WI38 (cell line): ENCODE measurements at regions not wholly inside any gene's neighbourhood (a gene's known extent, or its start where the extent isn't known, plus 50 kb on each side); places are given as distances from the start of the nearest gene placed in this dataset.

Source experiments
- H3K4me3 ChIP-seq: 2 replicates; pipeline ENCODE4 v1.5.1; 2011; ENCODE audit warnings: low read depth, mild to moderate bottlenecking, control low read depth, low read length
- CTCF ChIP-seq: IDR thresholded peaks from 2 replicates; pipeline ENCODE4 v1.5.1; 2012; ENCODE audit warnings: low read depth, mild to moderate bottlenecking, control low read depth, low read length

DNA sequence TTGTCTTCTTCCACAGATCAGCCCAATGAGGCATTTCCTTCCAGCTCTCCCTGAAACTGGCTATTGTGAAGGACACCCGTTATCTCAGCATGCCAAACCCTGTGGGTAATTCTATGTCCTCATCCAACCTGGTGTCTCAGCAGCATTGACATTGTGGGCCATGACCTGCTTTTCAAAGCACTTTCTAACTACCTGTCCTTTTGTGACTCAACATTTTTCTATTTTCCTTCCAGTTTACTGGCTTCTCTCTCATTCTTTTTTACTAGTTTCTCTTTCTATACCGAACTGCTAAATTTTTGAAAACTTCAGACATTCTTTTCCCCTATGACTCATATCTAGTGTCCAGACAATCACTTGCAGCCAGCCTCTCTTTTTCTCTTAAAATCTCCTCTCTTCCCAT is 136.4 kb upstream of the HTR2A start:
- TF ChIP-seq CTCF = no peak
- H3K4me3 ChIP-seq = peak overlapping the region; percentile 57

GRCh38 chr13:47027780-47028437 is 131.1 kb upstream of the HTR2A start:
- no peak overlapping the region for H3K4me3 ChIP-seq
- no peak for TF ChIP-seq CTCF

- no peak for TF ChIP-seq CTCF
- no peak overlapping the region for H3K4me3 ChIP-seq
These were observed 129.1 kb upstream of the HTR2A start for GRCh38 chr13:47025791-47026447.

DNA sequence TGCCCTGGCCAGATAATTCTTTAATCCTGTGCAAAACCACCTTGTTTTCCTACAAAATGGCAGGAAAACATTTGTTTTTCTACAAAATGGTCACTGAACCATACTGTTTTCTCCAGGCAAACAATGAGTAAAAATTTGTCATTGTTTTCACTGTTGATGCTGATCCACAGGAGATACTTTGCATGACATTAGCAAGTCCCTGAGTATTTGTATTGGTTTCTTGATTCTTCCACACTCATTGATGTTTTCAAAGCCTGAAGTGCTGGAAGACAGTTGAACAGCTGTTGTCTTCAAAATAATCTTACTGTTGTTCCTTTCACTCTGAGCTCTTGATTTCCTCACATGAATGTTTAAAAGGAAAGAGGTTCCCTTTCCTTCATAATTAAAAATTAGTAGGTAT is 123.1 kb upstream of the HTR2A start:
- TF ChIP-seq CTCF = no peak

GRCh38 chr13:47017476-47017875 is 120.6 kb upstream of the HTR2A start:
- no peak overlapping the region for H3K4me3 ChIP-seq
- TF ChIP-seq CTCF = no peak

More for the DNA sequence above, 123.1 kb upstream of the HTR2A start:
- no peak overlapping the region for H3K4me3 ChIP-seq

- H3K4me3 ChIP-seq = no peak overlapping the region
- TF ChIP-seq CTCF = no peak
These were observed 111.5 kb upstream of the HTR2A start for GRCh38 chr13:47008318-47008717.

DNA sequence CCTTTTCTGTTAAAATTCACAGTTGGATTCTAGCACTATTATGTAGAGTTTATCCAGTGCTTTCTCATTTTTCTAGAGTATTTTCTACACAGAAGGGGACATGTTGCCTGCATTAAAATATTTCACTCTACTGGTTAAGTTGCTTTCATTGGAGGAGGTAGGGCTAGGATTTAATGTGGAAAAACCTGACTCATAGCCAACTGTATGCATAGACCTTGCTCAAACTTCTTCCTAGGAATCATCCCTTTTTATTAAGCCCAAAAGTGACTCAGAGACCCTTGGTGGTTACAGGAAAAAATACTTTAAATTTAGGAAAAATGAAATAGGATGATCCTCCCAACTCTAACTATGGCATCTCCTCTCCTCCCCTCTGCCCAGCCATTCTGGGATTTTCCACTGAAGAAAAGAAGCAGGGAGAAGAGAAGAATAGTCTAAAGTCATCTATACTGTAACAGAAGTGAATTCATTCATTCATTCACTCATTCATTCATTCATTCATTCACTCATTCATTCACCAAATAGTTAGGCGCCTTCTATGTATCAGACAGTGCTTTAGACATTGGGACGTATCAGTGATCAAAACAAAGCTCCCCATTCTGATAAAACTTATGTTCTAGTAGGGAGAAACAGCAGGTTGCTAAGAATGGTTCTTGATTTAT is 109.0 kb upstream of the HTR2A start:
- TF ChIP-seq CTCF = no peak
- H3K4me3 ChIP-seq = no peak overlapping the region
